PFSK-1 (cell line): ENCODE measurements at regions not wholly inside any gene's neighbourhood (a gene's known extent, or its start where the extent isn't known, plus 50 kb on each side); places are given as distances from the start of the nearest gene placed in this dataset.

Experiments used
- FOXP2 ChIP-seq: optimal IDR thresholded peaks from 2 replicates; pipeline ENCODE3; 2011; ENCODE audit warnings: borderline replicate concordance, control low read depth, inconsistent platforms; ENCODE audit not compliant: insufficient read depth; ENCODE audit errors: extremely low read length, extremely low read depth
- POLR2AphosphoS5 ChIP-seq: IDR thresholded peaks from 2 replicates; pipeline ENCODE4 v1.6.1; 2012; ENCODE audit warnings: low read depth, mild to moderate bottlenecking, control low read depth, low read length, moderate library complexity
- REST ChIP-seq, 2 experiments: IDR thresholded peaks; 2 replicates each; pipeline versions ENCODE4 v1.6.1 to v1.8.0; 2011 to 2012; ENCODE audit warnings: low read depth in 2 of 2, low read length in 2 of 2, control low read depth in 1 of 2, inconsistent platforms in 1 of 2, mild to moderate bottlenecking in 1 of 2, moderate library complexity in 1 of 2; ENCODE audit not compliant: insufficient read depth in 1 of 2
- SIN3A ChIP-seq: IDR thresholded peaks from 2 replicates; pipeline ENCODE4 v1.6.1; 2012; ENCODE audit warnings: mild to moderate bottlenecking, low read length, moderate library complexity, borderline replicate concordance; ENCODE audit not compliant: insufficient read depth
- TAF1 ChIP-seq: IDR thresholded peaks from 2 replicates; pipeline ENCODE4 v1.6.1; 2012; ENCODE audit warnings: low read length, control low read depth, borderline replicate concordance; ENCODE audit not compliant: insufficient read depth

DNA sequence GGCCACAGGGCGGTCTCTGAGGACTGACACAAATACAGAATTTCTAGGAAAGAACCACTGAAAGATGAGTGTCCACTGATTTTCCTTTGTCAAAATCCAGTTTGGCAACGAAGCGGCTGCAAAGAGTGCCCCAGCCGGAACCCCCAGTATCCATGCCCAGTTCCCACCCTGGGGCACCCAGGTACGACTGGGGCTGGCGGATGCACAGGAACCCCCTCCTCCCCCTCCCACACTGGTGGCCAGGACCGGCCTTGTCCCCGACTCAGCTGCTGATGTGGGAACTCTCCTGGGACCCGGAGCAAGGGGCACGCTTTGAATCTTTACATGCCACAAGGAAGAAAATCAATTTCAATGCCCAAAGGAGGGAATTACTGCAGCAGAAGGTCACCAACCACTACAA is 220.8 kb upstream of the ZNF507 start:
- no peak for TF ChIP-seq TAF1
- TF ChIP-seq REST (IDR thresholded peaks at IDR 0.05; ENCODE audit: insufficient read depth in 1 of 2, low read depth in 2 of 2, low read length in 2 of 2): no peak
- TF ChIP-seq POLR2AphosphoS5: no peak
- no peak for TF ChIP-seq SIN3A
- TF ChIP-seq FOXP2: no peak
